ENCODE measurements at regions not wholly inside any gene's neighbourhood (a gene's known extent, or its start where the extent isn't known, plus 50 kb on each side); places are given as distances from the start of the nearest gene placed in this dataset.
"Not testable (repeated sequence)": the region's sequence is repeated elsewhere in the genome, so short reads cannot be mapped to it uniquely, and the experiment has no call there.

DNA sequence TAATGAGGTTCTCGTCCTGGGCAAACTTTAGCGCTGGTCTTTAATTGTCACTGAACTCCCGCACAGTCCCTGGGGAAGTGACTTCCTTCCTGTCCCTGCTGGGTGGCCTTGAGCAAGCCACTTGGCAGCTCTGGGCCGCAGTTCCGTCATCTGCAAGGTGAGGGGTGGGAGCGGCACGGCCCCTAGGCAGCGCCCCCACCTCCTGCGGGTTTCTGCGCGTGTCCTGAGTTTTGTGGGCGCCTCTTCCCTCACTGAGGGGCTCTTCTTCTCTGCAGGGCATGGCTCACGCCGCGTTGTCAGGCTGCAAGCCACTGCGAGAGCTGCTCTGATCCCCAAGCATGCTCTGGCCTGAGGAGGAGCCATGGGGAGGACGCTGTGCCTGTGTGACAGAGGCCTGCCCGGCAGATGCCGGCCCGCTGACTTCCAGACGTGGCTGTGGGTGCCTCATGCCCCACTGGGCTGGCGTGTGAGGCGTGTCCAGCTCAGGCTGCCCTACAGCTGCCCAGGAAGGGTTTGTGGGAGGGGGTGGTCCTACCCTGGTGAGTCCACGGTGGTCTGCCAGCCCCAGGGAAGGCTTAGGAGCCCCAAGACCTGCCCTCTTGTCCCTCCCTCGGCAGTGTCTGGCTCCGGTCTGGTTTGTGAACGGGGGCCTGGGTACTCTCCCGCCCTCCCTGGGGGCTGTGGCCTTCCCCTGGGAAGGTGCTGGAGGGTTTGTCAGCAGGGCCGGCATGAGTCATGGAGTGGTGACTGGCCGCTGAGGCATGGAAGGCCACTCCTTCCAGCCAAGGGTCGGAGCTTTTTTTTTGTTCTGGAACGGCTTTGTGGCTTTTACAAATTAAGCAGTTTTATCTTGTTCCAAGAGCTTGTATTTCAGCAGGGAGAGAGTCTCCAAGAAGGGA lies 182.0 kb downstream of the SEC14L1 start:
- DNase-seq = peak; percentile 78

DNA sequence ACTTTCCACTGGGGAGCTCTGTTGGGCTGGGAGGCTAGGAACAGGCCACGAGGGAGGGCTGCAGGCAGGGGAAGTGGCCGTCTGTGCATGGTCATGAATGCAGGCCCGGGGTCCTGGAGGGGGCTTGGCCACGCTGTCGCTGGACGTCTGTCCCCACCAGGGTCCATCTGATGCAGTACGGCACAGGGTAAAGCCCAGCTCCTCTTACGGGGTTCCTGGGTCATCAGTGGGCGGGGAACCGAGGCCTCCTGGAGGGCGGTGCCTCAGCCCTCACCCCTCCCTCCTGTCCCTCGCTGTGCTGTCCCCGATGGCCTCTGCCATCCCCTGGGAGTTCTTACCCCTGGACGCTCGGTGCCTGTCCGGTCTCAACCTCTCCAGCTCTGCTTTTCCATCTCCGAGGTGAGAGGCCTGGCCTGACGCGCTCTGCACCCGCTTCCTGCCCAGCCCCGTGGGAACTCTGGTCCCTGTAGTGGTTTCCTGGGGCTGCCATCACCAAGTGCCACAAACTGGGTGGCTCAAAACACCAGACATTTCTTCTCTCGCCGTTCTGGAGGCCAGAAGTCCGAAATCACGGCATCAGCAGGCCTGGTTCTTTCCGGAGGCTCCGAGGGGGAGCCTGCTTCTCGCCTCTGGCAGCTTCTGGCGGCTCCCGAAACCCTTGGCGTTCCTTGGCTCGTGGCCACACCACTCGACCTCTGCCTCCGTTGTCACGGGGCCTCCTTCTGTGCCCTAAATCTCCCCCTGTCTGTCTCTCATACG lies 182.8 kb downstream of the SEC14L1 start:
- DNase-seq = no peak

DNA sequence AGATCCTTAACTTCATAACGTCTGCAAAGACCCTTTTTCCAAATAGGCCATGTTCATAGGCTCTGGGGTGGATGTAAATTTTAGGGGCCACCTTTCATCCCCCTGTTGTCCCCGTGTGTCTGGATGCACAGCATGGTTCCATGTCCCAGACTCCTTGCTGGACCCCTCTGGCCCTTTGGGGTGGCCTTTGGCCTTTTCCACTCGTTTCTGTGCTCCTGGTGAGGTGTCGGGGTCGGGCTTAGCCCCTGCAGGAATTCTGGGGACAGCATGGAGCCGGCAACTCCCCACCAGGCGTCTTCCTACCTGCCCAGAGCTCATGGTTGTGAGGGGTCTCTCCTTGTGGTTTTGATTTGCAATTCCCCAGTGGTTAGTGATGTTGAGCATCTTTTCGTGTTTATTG lies 183.5 kb downstream of the SEC14L1 start:
- DNase-seq = no peak

DNA sequence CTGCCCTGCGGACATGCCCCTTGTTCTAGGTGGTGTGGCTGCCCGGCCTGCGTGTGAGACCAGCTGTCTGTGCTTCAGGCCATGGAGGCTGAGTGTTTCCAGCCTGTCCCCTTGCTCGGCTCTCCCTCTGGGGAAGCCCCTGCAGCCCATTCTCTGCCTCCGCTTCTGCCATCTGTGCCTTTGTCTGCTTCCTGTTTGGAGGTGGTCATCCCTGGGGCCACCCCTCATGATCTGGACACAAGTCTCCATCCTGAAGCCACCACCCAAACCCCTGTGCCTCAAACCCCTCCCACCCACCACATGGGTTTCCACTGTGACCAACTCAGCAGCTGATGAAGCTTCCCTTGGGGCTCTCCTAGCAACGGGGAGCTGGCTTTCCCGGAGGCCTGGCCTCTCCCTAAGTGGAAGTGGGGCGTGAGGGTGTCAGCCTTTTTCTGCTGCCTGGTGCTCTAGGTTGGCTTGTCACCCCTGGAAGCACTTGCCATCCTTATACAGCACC lies 184.9 kb downstream of the SEC14L1 start:
- no peak for DNase-seq

GRCh38 chr17:77326076-77326591 lies 185.4 kb downstream of the SEC14L1 start:
- no peak for DNase-seq

DNA sequence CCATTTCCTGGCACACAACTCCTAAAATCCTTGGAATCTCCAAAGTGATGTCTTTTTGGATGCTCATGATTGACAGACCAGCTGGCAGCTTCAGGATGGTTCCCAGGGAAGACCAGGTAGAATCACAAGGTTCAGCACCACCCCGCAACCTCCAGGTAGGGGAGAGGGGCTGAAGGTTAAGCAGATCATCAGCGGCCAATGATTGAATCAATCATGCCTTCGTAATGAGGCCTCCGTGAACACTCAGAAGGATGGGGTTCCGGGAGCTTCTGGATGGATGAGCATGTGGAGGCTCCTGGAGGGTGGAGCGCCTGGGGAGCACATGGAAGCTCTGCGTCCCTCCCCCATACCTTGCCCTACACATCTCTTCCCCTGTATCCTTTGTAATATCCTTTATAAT lies 185.9 kb downstream of the SEC14L1 start:
- no peak for DNase-seq

- DNase-seq = no peak
Observed at GRCh38 chr17:77327181-77327565, 186.4 kb downstream of the SEC14L1 start.

DNA sequence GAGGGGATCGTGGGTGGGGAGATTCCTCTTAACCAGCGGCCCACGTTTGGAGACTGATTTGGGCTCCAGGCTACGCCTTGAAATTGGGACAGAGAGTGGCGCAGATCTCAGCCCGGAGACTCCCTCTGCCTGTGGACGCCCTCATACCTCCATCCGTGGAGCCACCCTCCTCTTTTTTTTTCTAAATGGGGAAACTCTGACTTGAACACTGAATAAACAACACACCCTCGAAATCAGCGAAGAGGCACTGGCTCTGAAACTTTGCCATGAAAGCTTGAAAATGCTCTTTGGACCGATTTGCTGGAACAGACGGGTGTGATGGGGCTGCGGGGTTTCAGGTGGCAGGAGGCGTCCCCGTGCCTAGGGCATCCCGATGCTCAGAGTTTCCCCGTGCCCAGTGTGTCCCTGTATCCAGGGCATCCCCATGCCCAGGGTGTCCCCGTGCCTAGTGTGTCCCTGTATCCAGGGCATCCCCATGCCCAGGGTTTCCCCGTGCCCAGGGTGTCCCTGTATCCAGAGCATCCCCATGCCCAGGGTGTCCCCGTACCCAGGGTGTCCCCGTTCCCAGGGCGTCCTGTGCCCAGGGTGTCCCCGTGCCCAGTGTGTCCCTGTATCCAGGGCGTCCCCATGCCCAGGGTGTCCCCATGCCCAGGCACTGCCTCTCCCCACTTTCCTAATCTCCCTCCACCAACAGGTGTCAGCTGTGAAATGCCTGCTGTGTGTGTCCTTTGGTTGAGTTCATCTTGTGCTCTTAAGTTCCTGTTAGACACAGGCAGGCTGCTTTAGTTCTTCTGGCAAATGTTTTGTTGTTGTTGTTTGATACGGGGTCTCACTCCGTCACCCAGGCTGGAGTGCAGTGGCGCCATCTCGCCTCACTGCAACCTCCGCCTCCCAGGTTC lies 187.0 kb downstream of the SEC14L1 start:
- no peak for DNase-seq

DNA sequence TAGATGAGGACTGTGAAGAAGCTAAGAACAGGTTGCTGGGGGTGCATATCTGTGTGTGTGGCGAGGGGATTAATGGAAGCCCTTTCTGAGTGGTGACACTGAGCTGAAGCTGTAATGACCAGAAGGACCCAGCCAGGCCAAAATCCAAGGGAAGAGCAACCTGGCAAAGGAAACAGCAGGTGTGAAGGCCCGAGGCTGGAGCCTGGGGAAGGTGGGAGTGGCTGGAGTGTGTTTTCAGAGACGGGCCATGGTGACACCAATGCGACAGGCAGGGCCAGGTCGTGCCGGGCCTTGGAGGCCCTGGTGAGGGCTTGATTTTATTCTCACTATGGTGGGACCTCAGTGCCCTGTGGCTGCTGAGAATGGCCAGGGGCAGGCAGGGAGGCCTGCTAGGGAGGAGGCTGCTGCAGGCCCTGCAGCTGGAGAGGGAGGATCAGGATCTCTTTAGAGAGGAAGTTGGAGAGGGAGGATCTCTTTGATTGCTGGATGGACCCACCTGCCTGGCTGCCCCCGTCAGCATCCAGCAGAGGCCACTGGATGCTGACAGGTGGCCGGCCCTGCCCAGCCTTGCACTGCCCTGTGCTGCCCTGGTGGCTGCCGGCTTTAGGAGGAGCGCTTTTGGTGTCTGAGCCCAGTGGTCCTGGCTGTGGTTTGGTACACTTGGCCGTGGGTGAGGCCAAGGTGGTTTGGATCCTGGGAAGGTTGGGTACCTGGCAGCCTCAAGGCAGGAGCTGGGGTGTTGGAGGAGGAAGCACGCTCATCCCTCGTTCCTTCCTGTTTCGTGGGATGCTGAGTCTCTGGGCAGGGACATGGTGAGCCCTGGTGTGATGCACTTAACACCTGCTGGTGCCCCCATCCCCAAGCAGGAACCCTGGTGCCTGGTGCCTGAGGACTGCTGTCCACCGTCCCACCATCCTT lies 188.3 kb downstream of the SEC14L1 start:
- DNase-seq = no peak

DNA sequence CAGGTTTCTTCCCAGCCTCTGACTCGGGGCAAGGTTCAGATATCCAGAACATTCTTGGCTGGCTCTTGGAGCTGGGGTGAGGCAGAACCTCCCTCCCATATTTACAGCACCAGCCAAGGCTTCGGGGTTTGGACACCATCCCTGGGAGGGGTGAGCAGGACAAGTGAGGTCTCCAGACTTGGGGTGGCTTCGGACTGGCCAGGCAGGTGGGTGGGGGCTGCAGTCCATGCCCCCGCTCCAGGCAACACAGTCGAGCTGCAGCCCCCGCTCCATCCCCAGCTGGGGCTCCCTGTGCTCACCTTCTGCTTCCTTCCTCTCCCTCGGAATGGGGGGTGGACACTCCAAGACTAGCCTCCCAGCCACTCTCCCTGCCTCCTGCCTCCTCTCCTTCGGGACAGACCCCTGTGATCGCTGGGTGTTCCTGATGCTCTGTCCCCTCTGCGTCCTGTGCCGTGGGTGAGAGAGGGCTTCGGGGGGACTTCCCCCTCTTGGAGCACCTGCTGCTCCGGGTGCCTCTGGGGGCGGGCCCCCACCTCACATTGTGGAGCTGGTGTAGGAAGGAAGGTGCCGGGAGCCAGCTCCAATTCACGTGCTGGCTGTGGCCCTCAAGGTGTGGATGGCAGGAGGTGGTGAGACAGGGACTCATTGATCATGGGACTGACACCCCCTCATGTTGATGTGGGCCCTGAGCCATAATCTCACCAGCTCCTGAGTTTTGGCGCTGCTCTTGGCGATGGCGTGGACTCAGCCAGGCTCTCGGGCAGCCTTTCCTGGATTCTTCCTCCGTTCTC lies 189.2 kb downstream of the SEC14L1 start:
- no peak for DNase-seq

DNA sequence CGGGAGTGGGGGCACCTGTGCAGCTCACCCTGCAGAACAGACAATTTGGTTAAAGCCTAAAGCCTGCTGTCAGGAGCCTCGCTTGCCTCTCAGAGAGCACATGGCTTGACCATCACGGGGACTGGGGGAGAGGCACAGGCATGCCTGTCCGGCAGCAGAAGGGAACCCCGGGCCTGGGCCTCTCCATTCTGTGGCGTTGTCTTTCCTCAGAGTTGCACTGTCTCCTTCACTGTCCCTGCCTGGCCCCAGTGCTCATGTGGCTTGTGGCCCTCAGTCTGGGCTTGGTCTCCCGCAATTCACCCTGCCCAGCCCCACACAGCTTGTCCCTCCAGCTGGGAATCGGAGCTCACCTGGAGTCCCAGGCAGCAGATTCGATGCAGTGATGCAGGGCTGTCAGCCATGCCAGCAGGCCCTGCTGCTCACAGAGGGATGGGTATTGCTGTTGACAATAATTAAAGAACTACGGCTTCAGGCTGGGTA lies 189.9 kb downstream of the SEC14L1 start:
- no peak for DNase-seq

DNA sequence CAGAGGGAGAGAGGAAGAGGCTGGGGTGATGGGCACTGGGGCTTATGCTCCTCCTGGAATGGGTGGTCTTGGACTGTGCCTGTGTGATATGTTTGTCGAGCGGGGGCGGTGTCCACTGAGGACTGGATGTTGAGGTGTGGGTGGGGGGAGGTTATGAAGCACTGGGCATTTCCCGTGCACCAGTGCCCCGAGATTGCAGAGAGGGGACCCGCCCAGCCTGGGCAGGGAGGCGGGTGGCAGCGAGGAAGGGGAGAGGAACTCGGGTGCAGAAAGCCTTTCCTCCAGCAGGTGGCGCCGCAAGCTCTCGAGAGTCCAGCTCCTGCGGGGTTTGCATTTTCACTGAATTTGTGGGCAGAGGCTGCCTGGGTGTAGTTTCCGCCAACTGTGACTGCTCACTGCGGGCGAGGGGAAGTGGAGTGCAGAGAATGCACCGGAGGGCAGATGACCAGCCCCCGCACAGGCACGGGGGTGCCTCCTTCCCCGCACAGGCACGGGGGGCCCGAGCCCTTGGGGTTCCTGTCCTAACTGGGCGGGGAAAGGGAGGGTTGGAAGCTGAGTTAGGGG lies 190.6 kb downstream of the SEC14L1 start:
- DNase-seq = peak; percentile 63

DNA sequence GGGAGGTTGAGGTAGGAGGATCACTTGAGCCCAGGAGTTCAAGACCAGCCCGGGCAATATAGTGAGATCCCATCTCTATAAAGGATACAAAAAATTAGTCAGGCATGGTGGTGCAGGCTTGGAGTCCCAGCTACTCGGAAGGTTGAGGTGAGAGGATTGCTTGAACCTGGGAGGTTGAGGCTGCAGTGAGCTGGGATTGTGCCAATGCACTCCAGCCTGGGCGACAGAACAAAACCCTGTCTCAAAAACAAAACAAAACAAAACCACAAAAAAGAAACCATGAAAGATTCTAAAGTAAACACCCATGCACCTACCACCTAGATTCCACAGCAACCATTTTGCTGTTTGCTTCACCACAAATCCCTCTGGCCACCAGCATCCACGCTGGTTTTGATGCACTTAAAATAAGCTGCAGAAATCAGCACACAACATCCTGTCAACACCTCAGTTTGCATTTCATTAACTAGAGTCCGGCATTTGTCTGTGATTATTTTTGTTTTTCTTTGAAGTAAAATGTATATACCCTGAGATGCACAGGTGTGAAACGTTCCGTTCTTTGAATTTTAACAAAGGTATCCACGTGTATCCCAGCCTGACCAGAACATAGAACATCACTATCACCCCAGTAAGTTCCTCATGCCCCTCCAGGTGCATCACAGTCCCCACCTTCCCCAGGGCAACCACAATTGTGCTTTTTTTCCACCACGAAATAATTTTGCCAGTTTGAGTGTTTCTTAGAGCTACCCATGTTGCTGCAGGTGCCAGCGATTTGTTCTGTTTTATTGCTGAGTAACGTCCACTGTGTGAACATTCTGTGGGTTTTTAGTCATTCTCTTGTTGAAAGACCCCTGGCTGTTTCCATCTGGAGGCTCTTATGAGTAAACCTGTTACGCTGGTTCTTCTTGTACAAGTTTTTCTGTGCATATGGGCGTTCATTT lies 191.5 kb downstream of the SEC14L1 start:
- DNase-seq = no peak

- DNase-seq = no peak
Observed at GRCh38 chr17:77332981-77333685, 192.4 kb downstream of the SEC14L1 start.

DNA sequence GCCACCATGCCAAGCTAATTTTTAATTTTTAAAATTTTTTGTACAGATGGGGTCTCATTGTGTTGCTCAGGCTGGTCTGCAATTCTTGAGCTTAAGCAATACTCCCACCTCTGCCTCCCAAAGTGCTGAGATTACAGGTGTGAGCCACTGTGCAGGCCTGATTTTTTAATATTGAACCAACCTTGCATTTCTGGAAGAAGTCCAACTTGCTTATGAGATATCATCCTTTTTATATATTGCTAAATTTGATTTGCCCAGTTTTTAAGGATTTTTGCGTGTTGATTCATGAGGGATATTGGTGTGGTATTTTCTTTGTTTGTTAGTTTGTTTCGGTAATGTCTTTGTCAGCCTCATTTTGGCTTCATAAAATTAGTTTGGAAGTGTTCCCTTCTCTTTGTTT lies 196.4 kb downstream of the SEC14L1 start:
- DNase-seq = no peak

- DNase-seq = no peak
Observed at GRCh38 chr17:77341069-77341541, 200.3 kb downstream of the SEC14L1 start.

GRCh38 chr17:77342656-77342990 lies 201.9 kb downstream of the SEC14L1 start:
- DNase-seq = not testable (repeated sequence)
